ENCODE measurements at regions not wholly inside any gene's neighbourhood (a gene's known extent, or its start where the extent isn't known, plus 50 kb on each side); places are given as distances from the start of the nearest gene placed in this dataset.
"Not testable (repeated sequence)": the region's sequence is repeated elsewhere in the genome, so short reads cannot be mapped to it uniquely, and the experiment has no call there.

GRCh38 chr5:100641833-100642232 lies 106.7 kb downstream of the FAM174A start:
- DNase-seq: no peak

GRCh38 chr5:100643473-100643872 lies 108.3 kb downstream of the FAM174A start:
- DNase-seq: no peak

- DNase-seq: no peak
Observed at GRCh38 chr5:100644185-100644584, 109.0 kb downstream of the FAM174A start.

- no peak for DNase-seq
Observed at GRCh38 chr5:100644776-100645175, 109.6 kb downstream of the FAM174A start.

- no peak for DNase-seq
Observed at GRCh38 chr5:100646011-100646410, 110.8 kb downstream of the FAM174A start.

GRCh38 chr5:100646691-100647090 lies 111.5 kb downstream of the FAM174A start:
- DNase-seq: no peak

- peak; percentile 6 for DNase-seq
Observed at GRCh38 chr5:100647461-100648230, 112.5 kb downstream of the FAM174A start.

DNA sequence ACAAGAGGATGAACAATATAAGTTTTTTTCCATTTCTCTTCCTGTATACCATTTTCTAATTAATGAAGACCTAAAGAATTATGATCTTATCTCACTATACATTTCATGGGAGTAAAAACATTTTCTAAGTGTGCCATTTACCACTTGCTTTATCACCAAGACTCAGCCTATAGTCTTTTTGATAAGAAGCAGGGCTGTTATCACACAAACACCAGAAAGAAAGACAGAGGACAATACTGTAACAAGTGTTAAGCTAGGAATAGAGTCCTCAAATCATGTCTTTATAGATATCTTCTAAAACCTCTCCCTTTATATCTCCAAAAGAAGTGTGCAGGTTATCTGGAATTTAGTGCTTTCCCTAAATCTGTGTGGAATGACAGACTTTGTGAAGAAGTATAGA lies 119.7 kb downstream of the FAM174A start:
- DNase-seq: no peak

DNA sequence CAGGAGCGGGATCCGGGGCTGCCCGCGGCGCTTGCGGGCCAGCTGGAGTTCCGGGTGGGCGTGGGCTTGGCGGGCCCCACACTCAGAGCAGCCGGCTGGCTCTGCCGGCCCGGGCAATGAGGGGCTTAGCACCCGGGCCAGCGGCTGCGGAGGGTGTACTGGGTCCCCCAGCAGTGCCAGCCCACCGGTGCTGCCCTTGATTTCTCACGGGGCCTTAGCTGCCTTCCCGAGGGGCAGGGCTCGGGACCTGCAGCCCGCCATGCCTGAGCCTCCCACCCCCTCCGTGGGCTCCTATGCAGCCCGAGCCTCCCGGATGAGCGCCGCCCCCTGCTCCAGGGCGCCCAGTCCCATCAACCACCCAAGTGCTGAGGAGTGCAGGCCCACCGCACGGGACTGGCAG lies 121.6 kb downstream of the FAM174A start:
- DNase-seq: not testable (repeated sequence)

- DNase-seq: no peak
Observed at GRCh38 chr5:100659080-100659795, 124.1 kb downstream of the FAM174A start.

GRCh38 chr5:100664140-100664539 lies 129.0 kb downstream of the FAM174A start:
- no peak for DNase-seq

DNA sequence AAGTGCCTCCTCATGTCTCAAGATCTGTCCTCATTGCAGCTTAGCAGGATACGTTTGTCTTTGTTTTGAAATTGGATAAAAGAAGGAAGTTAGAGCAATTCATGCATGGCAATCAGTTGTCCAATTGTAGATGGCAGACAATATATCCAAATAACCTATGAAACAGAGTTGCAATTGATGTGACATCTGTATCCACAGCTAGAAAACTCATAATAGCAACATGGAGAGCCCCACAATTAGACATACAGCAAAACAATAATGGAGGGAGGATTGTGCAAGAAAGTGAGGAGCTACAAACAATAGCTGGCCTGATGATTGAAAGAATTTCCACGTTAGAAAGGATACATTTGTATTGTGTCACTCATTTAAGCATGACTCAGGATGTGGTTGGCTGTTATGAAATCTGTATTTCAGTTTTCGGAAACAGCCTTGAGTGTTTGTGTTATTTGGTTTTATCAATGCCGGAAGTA lies 132.0 kb downstream of the FAM174A start:
- DNase-seq: no peak

DNA sequence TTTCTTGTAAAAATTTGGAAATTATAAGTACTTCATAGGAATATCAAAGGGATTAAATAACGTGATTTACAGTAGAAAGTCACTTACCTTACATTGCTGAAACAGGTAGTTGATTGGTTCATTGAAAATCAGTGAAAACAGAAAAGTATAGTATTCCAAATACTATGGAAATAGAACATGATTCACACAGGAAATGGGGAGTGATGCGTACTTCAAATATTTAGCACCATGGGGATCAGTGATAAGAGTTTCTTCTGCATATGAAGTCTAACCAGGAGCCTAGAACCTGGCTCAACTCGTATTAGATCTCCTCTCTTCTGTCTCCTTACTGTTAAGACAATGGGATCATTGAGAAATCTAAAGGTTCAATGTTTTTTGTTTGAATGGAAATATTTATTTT lies 133.3 kb downstream of the FAM174A start:
- no peak for DNase-seq

- DNase-seq: no peak
Observed at GRCh38 chr5:100676817-100677631, 141.8 kb downstream of the FAM174A start.

DNA sequence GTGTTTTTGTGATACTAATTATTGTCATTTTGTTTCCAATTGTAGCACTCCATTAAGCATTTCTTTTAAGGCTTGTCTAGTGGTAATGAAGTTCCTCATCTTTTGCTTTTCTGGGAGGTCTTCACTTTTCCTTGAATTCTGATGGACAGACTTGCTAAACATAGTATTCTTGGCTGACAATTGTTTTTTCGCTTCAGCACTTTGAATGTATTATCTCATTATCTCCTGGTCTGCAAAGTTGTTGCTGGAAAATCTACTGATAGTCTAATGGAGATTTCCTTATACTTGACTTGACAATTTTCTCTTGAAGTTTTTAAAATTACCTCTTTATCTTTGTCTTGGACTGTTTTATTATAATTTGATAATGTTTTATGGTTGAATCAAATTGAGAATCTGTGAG lies 147.5 kb downstream of the FAM174A start:
- DNase-seq: no peak

DNA sequence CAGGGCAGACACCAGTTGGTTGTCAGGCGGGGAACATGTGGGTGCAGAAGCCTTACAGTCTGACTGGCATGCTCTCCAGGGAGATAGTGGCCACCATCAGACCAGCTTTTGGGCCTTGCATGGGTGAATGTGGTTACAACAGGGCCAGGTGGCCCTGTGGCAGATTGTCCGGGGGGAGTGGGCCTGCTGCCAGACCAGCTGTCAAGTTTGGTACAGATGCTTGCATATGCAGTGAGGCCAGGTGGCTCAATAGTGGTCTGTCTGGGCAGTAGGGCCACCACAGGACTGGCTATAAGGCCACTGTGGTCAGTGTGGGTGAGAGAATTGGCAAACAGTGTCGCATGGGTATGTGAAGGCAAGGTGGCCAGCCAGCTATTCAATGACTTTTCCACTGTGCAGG lies 148.7 kb downstream of the FAM174A start:
- no peak for DNase-seq

DNA sequence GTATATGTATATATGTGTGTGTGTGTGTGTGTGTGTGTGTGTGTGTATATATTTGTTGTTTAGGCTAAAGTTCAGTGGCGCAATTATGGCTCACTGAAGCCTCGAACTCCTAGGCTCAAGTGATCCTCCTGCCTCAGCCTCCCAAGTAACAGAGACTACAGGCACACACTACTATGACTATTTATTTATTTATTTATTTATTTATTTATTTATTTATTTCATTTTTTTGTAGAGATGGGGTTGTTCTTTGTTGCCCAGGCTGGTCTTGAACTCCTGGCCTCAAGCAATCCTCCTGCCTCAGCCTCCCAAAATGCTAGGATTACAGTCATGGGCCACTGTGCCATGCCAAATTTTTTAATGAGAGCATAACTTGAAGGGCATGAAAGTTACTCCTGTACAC lies 149.9 kb downstream of the FAM174A start:
- not testable (repeated sequence) for DNase-seq

DNA sequence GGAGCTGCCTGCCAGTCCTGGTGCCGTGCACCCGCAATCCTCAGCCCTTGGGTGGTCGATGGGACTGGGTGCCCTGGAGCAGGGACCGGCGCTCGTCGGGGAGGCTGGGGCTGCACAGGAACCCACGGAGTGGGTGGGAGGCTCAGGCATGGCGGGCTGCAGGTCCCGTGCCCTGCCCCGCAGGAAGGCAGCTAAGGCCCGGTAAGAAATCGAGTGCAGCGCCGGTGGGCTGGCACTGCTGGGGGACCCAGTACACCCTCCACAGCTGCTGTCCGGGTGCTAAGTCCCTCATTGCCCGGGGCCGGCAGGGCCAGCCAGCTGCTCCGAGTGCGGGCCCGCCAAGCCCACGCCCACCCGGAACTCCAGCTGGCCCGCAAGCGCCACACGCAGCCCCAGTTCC lies 153.7 kb downstream of the FAM174A start:
- not testable (repeated sequence) for DNase-seq

GRCh38 chr5:100690036-100690560 lies 154.9 kb downstream of the FAM174A start:
- no peak for DNase-seq

GRCh38 chr5:100691085-100691484 lies 155.9 kb downstream of the FAM174A start:
- no peak for DNase-seq

DNA sequence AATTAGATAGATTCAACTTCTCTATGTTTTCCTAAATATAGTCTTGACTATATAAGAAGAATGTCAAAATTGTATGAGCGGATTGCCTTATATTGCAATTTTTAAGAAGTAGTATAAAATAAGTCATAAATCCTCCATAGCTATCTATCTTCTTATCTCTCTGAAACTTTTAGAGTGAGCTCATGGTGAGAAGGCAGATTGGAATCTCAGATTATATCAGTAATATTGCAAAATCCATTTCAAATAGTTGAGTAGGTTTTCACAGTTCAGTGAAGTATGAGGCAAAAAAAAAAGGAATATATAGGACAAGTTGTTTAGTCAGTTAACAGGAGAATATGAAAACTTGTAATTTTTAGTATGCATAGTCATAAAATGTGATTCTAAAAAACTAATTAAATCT lies 156.4 kb downstream of the FAM174A start:
- no peak for DNase-seq

DNA sequence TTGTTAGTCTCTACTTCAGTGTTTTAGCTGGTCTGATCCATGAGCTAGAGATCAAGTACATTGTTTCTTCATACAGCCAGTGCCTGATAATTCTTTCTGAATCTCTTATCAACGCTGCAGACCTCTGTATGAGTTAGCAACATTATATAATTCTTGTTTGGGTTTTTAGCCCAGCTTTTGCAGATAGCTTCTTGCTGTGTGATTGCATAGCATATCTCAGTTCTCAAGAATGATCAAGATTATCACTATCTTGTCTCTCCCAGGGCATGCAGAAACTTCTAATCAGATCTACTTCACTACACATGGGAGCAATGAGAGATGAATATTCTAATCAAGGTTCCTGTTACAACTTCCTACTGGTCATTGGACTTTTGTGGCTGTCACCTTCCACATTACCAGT lies 158.3 kb downstream of the FAM174A start:
- DNase-seq: no peak

DNA sequence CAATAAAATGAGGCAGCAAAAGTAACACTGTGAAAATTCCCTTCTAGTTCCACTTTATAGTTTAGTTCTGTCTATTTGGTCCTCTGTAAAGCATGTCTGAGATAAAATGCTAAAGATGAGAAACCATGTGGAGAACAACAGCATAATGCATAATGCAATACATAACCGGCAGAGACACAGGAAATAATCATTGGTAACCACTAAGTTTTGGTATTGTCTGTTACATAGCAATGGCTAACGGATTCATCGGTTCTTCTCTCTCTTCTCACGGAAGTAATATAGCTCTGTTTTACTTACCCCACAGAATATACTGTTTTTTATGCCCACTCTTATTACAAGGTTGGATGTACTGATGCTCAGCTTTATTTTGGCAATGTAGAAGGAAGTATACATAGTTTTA lies 158.9 kb downstream of the FAM174A start:
- no peak for DNase-seq

Measured in activated effector memory CD4-positive, alpha-beta T cell treated with Interleukin-2 at 50 U/mL for 16 hours (primary cell).